GM21737 (cell line): ENCODE measurements at regions not wholly inside any gene's neighbourhood (a gene's known extent, or its start where the extent isn't known, plus 50 kb on each side); places are given as distances from the start of the nearest gene placed in this dataset.

Experiments used
- ATAC-seq: cut with Tn5 transposase; IDR thresholded peaks from one replicate; pipeline ENCODE4 v1.9.1; 2021; ENCODE audit warnings: mild to moderate bottlenecking, moderate library complexity; ENCODE audit not compliant: unreplicated experiment

DNA sequence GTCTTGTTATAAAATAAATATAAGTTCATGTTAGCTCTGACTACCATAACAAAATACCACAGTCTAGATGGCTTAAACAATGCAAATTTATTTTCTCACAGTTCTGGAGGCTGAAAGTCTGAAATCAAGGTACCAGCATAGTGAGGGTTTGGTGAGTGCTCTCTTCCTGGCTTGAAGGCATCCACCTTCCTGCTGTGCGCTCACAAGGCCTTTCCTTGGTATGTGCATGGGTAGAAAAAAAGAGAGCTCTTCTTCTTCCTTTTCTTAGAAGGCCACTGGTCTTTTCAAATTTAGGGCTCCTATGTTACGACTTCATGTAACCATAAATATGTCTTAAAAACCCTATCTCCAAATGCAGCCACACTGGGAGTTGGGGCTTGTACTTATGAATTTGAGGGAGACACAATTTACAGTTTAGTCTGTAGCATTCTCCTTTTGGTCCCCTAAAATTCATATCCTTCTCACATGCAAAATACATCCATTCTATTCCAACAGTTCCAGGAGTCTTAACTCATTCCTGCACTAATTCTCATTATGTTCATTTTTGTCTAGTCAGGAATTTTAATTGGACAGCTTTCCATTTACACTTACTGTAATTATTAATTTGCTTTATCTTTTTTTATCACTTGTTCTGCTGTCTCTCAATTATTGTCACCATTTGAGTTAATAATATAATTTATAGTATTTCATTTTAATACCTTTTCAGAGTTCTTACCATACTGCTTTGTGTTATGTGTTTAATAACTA, 381.9 kb upstream of the EPHA7 start:
- ATAC-seq, result no peak

DNA sequence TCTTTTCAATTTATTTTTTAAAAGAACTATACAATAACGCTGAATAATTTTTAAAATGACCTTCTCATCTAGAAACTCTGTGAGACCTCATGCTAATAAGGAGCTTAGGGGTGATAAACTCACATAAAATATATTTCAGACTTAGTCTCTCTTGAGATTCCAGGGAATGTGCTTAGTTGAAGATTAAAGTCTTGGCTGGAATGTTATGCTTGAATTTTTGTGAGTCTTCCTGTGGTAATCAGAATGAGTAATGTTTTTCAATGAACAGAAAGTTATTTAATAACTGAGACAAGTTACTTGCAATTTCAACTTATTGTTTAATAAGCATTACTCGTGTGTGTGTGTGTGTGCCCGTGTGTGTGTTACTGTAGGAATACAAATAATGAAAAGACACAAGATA, 379.9 kb upstream of the EPHA7 start:
- ATAC-seq, result no peak

GRCh38 chr6:93794166-93794565, 374.8 kb upstream of the EPHA7 start:
- ATAC-seq, result no peak

DNA sequence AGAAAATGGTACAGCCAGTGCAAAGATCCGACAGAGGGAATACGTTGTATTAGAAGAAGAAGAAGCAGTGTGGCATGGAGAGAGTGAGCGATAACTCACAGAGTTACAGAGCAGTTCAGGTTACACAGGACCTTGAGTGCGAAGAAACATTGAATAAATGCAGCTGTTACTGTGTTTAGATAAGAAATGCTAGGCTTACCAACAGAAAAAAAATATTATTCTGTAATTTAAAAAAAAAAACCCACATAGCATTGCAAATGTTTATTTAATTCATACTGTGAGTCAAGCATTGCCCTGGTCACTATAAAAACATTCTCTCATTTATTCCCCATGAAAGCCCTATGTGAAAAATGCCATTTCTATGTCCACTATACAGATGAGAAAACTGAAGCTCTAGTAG, 373.4 kb upstream of the EPHA7 start:
- ATAC-seq, result no peak

DNA sequence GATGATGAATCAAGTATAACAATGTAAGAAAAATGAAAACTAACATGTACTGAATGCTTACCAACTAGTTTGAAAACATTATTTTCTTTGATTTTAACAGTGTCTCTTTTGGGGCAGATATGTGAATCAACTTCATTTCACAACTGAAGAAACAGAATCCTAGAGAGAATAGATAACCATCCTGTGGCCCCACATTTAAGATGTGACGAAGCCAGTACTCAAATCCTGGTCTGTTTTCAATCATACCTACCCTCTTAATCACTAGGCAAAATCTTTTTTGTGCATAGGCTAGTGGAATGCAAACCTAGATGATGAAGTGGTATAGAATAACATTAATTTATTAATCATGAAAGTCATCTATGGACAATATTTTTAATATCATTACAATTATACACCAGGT, 371.6 kb upstream of the EPHA7 start:
- ATAC-seq, result no peak

DNA sequence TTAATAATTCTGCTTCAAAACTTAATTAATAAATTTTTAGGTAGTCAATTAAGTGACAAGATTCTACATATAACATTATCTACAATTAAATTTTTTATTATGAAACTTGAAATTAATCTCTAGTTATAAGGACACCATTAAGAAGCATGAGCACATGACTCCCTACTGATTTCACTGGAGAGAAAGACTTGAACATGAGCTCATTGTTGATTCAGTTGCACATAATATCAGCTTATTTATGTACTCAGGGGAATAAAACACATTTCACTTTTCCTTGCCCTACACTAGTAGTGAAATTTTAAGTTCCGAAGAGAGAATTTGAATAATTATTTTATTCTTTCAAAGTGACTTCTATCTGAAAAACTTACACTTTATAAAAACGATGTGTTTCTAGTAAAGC, 370.2 kb upstream of the EPHA7 start:
- no peak for ATAC-seq

GRCh38 chr6:93787841-93788240, 368.5 kb upstream of the EPHA7 start:
- no peak for ATAC-seq

GRCh38 chr6:93786474-93787330, 367.3 kb upstream of the EPHA7 start:
- ATAC-seq, result no peak

GRCh38 chr6:93785694-93786030, 366.3 kb upstream of the EPHA7 start:
- no peak for ATAC-seq

DNA sequence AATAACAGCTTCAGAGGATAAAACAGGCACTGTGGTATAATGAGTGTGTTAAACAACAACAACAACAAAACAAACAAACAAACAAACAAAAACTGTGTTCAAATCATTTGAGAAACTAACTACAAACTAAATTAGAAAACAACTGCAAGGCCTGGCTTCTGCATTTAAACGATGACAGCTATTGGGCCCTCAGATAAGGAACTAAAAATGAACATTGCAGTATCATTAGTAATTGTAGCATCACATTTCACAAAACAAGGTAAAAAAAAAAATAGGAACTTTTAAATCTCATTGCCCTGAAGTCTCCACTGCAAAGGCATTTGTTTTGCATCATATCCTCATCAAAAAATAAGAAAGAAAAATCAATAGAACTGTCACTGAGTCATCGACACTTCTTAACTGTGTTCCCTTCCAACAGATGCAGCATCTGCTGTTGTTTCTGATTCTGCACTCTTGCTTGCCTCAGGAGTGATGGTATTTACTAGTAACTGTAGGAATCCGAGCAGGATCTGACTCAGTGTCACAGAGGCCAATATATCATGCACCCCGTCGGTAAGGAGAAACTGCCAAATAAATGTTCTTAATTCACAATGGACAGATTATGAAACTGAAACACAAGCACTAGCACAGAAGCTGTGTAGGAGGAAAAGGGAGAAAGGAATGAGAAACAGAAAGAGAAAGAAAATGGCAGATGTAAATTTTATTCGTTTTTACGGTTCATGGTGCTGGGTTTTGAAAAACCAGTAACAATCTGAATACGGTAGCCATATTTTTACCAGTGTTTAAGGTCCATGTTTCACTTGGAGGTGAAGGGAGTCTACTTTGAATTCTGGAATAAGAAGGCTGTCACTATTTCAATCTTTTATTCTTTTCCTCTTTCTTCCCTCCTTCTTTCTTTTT, 365.7 kb upstream of the EPHA7 start:
- no peak for ATAC-seq

GRCh38 chr6:93779086-93779841, 359.9 kb upstream of the EPHA7 start:
- no peak for ATAC-seq

DNA sequence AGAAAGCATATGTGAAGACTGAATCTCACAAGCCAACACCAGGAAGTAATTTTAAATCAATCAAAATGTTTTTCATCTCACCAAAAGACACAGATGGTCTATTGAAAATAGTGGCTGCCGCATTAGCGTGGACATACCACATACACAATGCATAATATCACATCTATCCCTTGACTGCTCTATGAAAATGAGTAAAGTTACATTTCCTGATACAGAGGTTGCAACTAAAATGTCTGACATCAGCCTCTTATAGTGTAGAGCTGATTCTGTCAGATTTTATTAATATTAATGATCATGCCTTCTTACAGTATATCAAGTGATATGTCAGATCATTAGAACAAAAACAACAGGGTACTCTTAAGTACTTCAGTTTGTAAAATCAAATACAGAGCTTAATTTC, 339.8 kb upstream of the EPHA7 start:
- no peak for ATAC-seq

DNA sequence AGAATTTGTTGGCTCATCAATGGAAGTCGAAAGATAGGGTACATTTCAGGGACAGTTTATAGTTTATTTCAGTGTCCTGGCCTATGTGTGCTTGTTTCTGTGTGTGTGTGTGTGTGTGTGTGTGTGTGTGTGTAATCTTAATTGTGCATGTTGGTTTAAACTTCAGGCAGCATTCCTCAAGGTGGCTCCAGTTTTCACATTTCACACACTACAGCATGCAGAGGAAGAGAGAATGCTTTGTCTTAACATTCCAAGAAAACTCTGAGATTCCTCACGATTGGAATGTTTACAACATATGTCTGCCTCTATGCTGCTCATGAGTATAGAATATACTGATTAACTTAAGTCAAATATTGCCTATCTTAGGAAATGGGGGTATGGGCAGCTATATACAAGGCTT, 332.6 kb upstream of the EPHA7 start:
- no peak for ATAC-seq

DNA sequence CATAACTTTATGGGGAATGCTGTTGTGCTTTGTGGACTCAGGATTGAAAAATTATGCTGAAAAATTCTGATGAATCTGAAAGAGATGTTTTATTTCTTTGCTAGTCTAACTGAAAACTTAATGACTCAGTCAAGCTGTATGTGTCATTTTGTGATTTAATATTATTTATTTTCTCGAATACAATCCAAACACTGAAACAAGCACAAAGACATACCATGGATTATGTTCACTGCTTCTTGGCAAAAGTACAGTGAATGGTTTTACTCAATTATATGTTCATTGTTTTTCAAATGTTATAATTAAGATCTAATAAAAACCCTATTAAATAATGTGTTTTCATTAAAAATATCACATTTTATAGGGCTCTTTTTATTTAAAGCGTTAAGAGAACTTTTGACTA, 330.6 kb upstream of the EPHA7 start:
- no peak for ATAC-seq

DNA sequence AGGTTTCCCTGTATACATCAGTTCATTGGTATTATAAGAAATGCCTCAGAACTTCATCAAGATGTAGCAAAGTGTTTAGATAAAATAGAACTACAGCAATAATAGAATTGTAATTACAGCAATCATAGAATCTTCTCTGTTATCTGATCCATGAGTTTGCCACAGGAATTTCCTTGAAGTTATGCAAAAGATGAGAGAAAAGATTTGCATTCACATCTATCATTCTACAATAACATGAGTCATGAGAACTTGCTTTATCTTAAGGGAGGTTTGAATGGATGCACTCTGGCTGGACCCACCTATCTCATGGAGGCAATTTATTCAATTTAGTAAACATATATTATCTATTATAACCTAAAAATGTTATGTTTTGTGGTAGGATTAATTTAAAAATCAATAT, 329.8 kb upstream of the EPHA7 start:
- ATAC-seq, result no peak

DNA sequence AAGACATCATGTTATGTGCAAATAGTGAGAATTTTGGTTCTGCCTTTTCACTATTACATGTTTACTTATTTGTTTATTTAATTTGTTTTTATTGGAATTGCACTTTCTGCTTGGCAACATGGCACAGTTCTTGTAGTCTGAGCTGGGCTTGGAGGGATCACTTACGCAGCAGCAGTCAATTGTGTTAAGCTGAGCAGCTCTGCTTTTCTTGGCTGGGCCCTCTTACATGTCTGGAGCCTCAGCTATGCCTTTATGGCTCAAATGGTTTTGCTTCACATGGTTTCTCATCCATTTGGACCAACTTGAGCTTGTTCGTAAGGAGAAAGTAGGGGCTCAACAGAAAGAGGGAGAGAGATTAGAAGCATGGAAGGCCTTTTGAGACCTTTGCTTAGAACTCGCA, 327.5 kb upstream of the EPHA7 start:
- no peak for ATAC-seq

GRCh38 chr6:93745306-93745705, 325.9 kb upstream of the EPHA7 start:
- ATAC-seq, result no peak

DNA sequence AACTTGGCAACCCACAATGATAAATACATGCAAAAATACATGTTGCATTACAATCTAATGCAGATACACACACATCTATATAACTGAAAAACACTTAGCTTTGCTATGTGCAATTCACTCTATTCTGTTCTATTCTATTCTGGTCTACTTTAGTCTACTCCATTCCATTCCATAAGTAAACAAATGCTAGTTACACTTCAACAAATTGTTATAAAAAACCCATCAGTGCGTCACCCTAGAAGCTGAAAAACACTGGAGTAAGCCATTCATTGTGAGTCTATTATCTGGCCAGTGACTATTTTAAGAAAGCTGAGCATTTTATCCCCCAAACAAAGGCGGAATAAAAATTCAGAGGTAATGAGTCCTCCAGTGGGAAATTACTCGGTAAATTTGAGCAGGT, 315.7 kb upstream of the EPHA7 start:
- ATAC-seq, result no peak

DNA sequence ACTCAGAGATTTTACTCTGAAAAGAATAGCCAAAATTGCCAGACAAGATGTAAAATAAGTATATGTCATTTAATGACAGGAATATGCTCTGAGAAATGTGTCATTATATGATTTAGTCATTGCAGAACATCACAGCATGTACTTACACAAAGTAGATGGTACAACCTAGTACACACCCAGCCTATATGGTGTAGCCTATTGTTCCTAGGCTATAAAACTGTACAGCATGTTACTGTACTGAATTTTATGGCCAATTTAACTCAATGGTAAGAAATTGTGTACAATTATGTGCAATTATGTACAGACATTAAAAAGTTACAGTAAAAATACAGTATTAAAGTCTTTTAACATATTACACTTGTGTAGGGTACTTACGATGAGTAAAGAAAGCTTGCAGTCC, 311.9 kb upstream of the EPHA7 start:
- no peak for ATAC-seq

GRCh38 chr6:93728150-93728549, 308.8 kb upstream of the EPHA7 start:
- ATAC-seq, result no peak

GRCh38 chr6:93727447-93727846, 308.1 kb upstream of the EPHA7 start:
- no peak for ATAC-seq
